ENCODE measurements at regions not wholly inside any gene's neighbourhood (a gene's known extent, or its start where the extent isn't known, plus 50 kb on each side); places are given as distances from the start of the nearest gene placed in this dataset.

GRCh38 chr13:95352486-95352885 is 51.2 kb upstream of the ABCC4 start:
- no peak overlapping the region for H3K4me3 ChIP-seq (ENCODE audit: low read depth, low read length)
- no peak for TF ChIP-seq CTCF (IDR thresholded peaks at IDR 0.05; ENCODE audit: control insufficient read depth, extremely low read depth, insufficient read depth)
- DNase-seq (ENCODE audit: low read depth), result no peak

GRCh38 chr13:95354156-95354555 is 52.9 kb upstream of the ABCC4 start:
- no peak for TF ChIP-seq CTCF (IDR thresholded peaks at IDR 0.05; ENCODE audit: control insufficient read depth, extremely low read depth, insufficient read depth)
- no peak overlapping the region for H3K4me3 ChIP-seq (ENCODE audit: low read depth, low read length)
- no peak for DNase-seq (ENCODE audit: low read depth)

GRCh38 chr13:95354680-95355487 is 53.6 kb upstream of the ABCC4 start:
- no peak for TF ChIP-seq CTCF (IDR thresholded peaks at IDR 0.05; ENCODE audit: control insufficient read depth, extremely low read depth, insufficient read depth)
- DNase-seq (ENCODE audit: low read depth), result no peak
- no peak overlapping the region for H3K4me3 ChIP-seq (ENCODE audit: low read depth, low read length)

GRCh38 chr13:95355494-95355893 is 54.2 kb upstream of the ABCC4 start:
- DNase-seq (ENCODE audit: low read depth), result no peak
- H3K4me3 ChIP-seq (ENCODE audit: low read depth, low read length), result no peak overlapping the region
- TF ChIP-seq CTCF (IDR thresholded peaks at IDR 0.05; ENCODE audit: control insufficient read depth, extremely low read depth, insufficient read depth), result no peak

DNA sequence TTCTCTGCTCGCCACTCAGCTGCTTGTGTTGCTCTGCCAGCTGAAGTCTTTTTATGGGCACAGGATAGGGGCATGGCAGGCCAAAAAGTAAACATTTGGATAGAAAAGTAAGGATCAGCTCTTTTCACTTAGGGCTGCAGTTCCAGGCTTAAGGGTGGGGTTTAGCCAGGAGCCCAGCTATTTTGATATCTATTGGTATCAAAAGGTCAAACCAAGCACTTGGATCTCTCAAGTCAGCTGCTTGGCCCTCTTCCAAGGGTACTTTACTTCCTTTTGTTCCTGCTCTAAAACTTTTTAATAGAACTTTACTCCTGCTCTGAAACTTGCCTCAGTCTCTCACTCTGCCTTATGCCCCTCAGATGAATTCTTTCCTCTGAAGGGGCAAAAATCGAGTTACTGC is 55.7 kb upstream of the ABCC4 start:
- no peak for TF ChIP-seq CTCF (IDR thresholded peaks at IDR 0.05; ENCODE audit: control insufficient read depth, extremely low read depth, insufficient read depth)
- no peak overlapping the region for H3K4me3 ChIP-seq (ENCODE audit: low read depth, low read length)
- no peak for DNase-seq (ENCODE audit: low read depth)

DNA sequence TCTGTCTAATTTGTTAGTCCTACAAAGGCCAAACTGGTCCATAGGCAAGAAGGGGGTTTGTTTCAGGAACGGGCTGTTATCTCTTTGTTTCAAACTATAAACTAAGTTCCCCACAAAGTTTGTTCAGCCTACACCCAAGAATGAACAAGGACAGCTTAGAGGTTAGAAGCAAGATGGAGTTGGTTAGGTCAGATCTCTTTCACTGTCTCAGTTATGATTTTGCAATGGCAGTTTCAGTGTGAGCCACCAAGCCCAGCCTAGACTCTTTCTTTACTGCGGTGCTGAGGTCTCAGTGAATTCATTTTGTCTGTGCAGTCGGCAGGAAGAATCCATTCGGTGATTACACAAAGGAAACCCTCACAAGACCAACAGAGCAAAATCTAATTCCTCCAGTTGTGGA is 56.6 kb upstream of the ABCC4 start:
- DNase-seq (ENCODE audit: low read depth), result no peak
- no peak for TF ChIP-seq CTCF (IDR thresholded peaks at IDR 0.05; ENCODE audit: control insufficient read depth, extremely low read depth, insufficient read depth)
- no peak overlapping the region for H3K4me3 ChIP-seq (ENCODE audit: low read depth, low read length)

GRCh38 chr13:95360052-95360451 is 58.8 kb upstream of the ABCC4 start:
- TF ChIP-seq CTCF (IDR thresholded peaks at IDR 0.05; ENCODE audit: control insufficient read depth, extremely low read depth, insufficient read depth), result no peak
- DNase-seq (ENCODE audit: low read depth), result no peak

More at GRCh38 chr13:95360052-95360451, 58.8 kb upstream of the ABCC4 start:
- H3K4me3 ChIP-seq (ENCODE audit: low read depth, low read length), result no peak overlapping the region

Data from LNCaP clone FGC (cell line).